ENCODE measurements at regions not wholly inside any gene's neighbourhood (a gene's known extent, or its start where the extent isn't known, plus 50 kb on each side); places are given as distances from the start of the nearest gene placed in this dataset.

DNA sequence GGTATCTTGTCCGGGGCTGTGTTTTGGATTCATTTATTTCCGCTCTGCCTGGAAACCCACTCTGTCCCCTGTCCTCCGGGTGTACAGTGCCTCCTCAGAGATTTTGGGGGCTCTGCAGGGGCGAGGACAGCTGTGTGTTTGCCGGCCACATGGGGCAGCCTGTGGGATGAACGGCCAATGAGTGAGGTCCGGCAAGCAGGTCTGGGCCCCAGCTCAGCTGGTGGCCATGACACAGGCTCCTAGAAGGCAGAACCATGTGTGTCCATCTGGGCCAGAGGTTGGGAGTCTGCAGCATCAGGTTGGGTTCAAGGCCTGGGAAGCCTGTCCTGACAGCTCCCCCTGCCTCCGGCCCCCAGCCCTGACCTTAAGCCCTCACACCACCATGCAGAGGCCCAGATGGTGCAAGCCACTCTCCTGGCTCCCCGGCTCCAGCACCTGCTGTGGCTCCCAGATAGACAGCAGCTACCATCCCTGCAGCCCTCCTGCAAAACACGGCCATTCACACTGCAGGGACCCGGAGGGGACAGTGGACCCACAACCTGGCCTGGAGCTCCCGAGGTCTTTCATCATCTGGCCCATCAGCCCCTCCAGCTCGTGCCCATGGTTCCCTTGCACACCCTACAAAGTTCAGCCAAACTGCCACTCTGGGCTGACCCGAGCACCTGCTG, 220.1 kb upstream of the C14orf180 start:
- Histone ChIP-seq H3K9me3 (peaks cover 0 to under 1% (median 0%) of the 10 kb centered on the region in 11 donors), H3K4me3 (no peak overlapping the region), H3K36me3 (no peaks in the 10 kb centered on the region), H3K27ac (no peak overlapping the region), H3K27me3 (peaks cover 0 to 29% (median 6%) of the 10 kb centered on the region in 7 donors), H3K4me1 (peaks cover 0 to 16% (median 3%) of the 10 kb centered on the region in 9 donors)
- no peak for ATAC-seq
- WGBS, 2 donors: 82 to 85% methylated on average over 14 of the region's 14 CpGs
- TF ChIP-seq, protein P1, sequence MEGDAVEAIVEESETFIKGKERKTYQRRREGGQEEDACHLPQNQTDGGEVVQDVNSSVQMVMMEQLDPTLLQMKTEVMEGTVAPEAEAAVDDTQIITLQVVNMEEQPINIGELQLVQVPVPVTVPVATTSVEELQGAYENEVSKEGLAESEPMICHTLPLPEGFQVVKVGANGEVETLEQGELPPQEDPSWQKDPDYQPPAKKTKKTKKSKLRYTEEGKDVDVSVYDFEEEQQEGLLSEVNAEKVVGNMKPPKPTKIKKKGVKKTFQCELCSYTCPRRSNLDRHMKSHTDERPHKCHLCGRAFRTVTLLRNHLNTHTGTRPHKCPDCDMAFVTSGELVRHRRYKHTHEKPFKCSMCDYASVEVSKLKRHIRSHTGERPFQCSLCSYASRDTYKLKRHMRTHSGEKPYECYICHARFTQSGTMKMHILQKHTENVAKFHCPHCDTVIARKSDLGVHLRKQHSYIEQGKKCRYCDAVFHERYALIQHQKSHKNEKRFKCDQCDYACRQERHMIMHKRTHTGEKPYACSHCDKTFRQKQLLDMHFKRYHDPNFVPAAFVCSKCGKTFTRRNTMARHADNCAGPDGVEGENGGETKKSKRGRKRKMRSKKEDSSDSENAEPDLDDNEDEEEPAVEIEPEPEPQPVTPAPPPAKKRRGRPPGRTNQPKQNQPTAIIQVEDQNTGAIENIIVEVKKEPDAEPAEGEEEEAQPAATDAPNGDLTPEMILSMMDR (IDR thresholded peaks at IDR 0.05): no peak
- intact Hi-C loops (cut with DNase I): loop anchor here in 1 of 10 donors (5.0 kb wide), 1 partner anchor 203 kb away; no protein-coding TSS in a partner anchor
- no peak for DNase-seq

DNA sequence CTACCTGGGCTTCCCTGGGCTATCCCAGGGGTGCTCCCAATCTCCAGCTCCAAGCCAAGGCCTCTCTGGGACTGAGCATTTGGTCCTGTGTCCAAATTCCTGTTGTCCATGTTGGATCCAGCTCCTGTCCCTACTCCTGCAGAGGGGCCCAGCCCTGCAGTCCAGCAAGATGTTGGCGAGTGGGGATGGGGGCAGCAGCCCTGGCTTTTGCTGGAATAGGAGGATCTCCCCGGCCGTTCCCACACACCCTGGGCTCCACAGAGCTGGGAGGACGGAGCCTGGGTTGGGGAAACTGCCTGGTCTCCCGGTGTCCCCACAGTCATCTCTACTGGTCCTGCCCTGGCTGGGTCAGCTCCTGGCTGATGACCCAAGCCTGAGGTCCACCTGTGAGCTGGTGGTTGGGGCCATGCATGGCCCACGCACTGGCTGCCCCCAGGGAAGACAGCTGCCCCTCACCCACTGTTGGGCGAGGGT, 219.6 kb upstream of the C14orf180 start:
- no peak overlapping the region for H3K27ac ChIP-seq
- intact Hi-C loops (cut with DNase I): loop anchor here in 1 of 10 donors (5.0 kb wide), 1 partner anchor 202 kb away; no protein-coding TSS in a partner anchor
- H3K36me3 ChIP-seq: no peaks in the 10 kb centered on the region
- no peak for ATAC-seq
- no peak overlapping the region for H3K4me3 ChIP-seq
- peaks cover 0 to 29% (median 6%) of the 10 kb centered on the region in 7 donors for H3K27me3 ChIP-seq
- TF ChIP-seq, protein P1 (IDR thresholded peaks at IDR 0.05): no peak
- no peak for DNase-seq
- H3K9me3 ChIP-seq: peaks cover 0 to 6% (median 0%) of the 10 kb centered on the region in 11 donors
- WGBS, 2 donors: 89 to 96% methylated on average over 7 of the region's 7 CpGs
- peaks cover 0 to 15% (median 3%) of the 10 kb centered on the region in 9 donors for H3K4me1 ChIP-seq

DNA sequence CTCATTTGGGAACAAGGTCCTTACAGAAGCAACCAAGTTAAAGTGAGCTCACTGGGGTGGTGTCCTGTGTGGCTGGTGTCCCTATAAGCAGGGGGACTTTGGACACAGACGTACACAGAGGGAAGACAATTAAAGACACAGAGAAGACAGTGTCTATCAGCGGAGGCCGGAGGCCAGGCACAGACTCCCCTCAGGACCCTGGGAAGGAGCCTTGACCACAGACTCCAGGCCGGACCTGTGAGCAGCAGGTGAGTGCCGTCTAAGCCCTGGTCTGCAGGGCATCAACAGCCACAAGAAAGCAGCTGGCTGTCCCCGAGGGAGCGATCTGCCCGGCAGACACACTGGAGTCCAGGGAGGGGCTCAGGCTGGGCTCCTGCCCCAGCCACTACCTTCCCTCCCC, 219.1 kb upstream of the C14orf180 start:
- Histone ChIP-seq H3K4me3 (no peak overlapping the region), H3K27ac (no peak overlapping the region), H3K4me1 (peaks cover 0 to 10% (median 0%) of the 10 kb centered on the region in 9 donors), H3K27me3 (peaks cover 0 to 29% (median 6%) of the 10 kb centered on the region in 7 donors), H3K9me3 (peaks cover 0 to 7% (median 0%) of the 10 kb centered on the region in 11 donors), H3K36me3 (no peaks in the 10 kb centered on the region)
- ATAC-seq: no peak
- TF ChIP-seq, protein P1 (IDR thresholded peaks at IDR 0.05): no peak
- no peak for DNase-seq
- 70 to 76% methylated on average over 8 of the region's 8 CpGs for WGBS, 2 donors
- intact Hi-C loops (cut with DNase I): no loop called here

DNA sequence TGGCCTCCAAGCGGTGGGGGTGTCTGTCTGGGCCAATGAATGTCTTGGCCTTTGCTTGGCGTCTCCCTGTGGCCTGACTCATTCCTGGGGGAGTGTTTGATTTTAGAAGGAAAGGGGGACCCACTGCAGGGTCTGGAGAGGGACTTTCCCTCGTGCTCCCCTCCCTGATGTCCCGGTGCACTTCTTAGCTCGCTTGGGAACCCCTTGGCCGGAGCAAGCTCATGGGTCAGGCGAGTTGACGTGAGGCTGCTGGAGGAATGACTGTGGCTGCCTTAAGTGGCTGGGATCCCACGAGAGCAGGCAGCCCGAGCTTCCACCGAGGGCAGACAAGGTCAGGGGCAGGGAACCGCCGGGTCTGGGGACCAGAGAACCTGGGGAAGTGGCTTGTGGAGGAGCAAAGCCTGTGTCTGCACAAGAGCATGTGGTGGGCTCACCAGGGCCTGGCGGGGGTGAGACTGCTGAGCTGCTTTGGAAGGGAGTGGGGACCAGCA, 218.4 kb upstream of the C14orf180 start:
- H3K4me1 ChIP-seq: peaks cover 0 to 3% (median 0%) of the 10 kb centered on the region in 9 donors
- no peak overlapping the region for H3K27ac ChIP-seq
- no peak overlapping the region for H3K4me3 ChIP-seq
- WGBS, 2 donors: 63% methylated on average over 14 of the region's 14 CpGs
- no peaks in the 10 kb centered on the region for H3K36me3 ChIP-seq
- ATAC-seq (no peak), DNase-seq (no peak)
- intact Hi-C loops (cut with DNase I): no loop called here
- TF ChIP-seq, protein P1 (IDR thresholded peaks at IDR 0.05): no peak
- H3K9me3 ChIP-seq: peaks cover 0 to 13% (median 0%) of the 10 kb centered on the region in 11 donors
- H3K27me3 ChIP-seq: peaks cover 0 to 29% (median 6%) of the 10 kb centered on the region in 7 donors

Data from heart right ventricle (tissue), 16 donors.